Endothelial cell (in vitro differentiated cells): ENCODE measurements at regions not wholly inside any gene's neighbourhood (a gene's known extent, or its start where the extent isn't known, plus 50 kb on each side); places are given as distances from the start of the nearest gene placed in this dataset.

ENCODE experiments used
- DNase-seq: peaks from one replicate; pipeline ENCODE4 v3.0.0; 2021; ENCODE audit warnings: low spot score
- H3K27ac Mint-ChIP-seq: one replicate; pipeline ENCODE4 v1.8.0; 2021; ENCODE audit warnings: mixed read lengths, inconsistent platforms; ENCODE audit not compliant: unreplicated experiment
- H3K27me3 Mint-ChIP-seq: one replicate; pipeline ENCODE4 v1.8.0; 2021; ENCODE audit warnings: mild to moderate bottlenecking, moderate library complexity, mixed read lengths, inconsistent platforms; ENCODE audit not compliant: unreplicated experiment
- H3K36me3 Mint-ChIP-seq: one replicate; pipeline ENCODE4 v1.8.0; 2021; ENCODE audit warnings: mild to moderate bottlenecking, low read depth, mixed read lengths, inconsistent platforms; ENCODE audit not compliant: unreplicated experiment
- H3K4me1 Mint-ChIP-seq: one replicate; pipeline ENCODE4 v1.8.0; 2021; ENCODE audit warnings: mild to moderate bottlenecking, mixed read lengths, inconsistent platforms; ENCODE audit not compliant: unreplicated experiment
- H3K4me3 Mint-ChIP-seq: one replicate; pipeline ENCODE4 v1.8.0; 2021; ENCODE audit warnings: mild to moderate bottlenecking, mixed read lengths, inconsistent platforms; ENCODE audit not compliant: unreplicated experiment
- H3K9me3 Mint-ChIP-seq: one replicate; pipeline ENCODE4 v1.8.0; 2021; ENCODE audit warnings: mixed read lengths, inconsistent platforms; ENCODE audit not compliant: unreplicated experiment
- CTCF ChIP-seq: fragments of 200-600 bp; sonication (generic); IDR thresholded peaks from one replicate; pipeline ENCODE4 v1.5.0; 2021; ENCODE audit warnings: antibody characterized with exemption; ENCODE audit not compliant: unreplicated experiment

GRCh38 chr13:86653009-86653408 lies 853.8 kb upstream of the SLITRK6 start:
- Mint-ChIP-seq H3K4me1 (no peaks in the 10 kb centered on the region), H3K9me3 (no peaks in the 10 kb centered on the region), H3K4me3 (no peak overlapping the region), H3K27ac (no peak overlapping the region), H3K36me3 (no peaks in the 10 kb centered on the region), H3K27me3 (peaks cover 2% of the 10 kb centered on the region)
- no peak for TF ChIP-seq CTCF
- DNase-seq = no peak

- H3K27me3 Mint-ChIP-seq = no peaks in the 10 kb centered on the region
- no peaks in the 10 kb centered on the region for H3K36me3 Mint-ChIP-seq
- no peak overlapping the region for H3K4me3 Mint-ChIP-seq
- DNase-seq = no peak
- no peaks in the 10 kb centered on the region for H3K4me1 Mint-ChIP-seq
- H3K9me3 Mint-ChIP-seq = no peaks in the 10 kb centered on the region
- no peak overlapping the region for H3K27ac Mint-ChIP-seq
- TF ChIP-seq CTCF = no peak
Measured at GRCh38 chr13:86655561-86655960, 856.3 kb upstream of the SLITRK6 start.

- Mint-ChIP-seq H3K36me3 (no peaks in the 10 kb centered on the region), H3K27me3 (no peaks in the 10 kb centered on the region), H3K9me3 (no peaks in the 10 kb centered on the region), H3K4me3 (no peak overlapping the region), H3K4me1 (no peaks in the 10 kb centered on the region), H3K27ac (no peak overlapping the region)
- no peak for TF ChIP-seq CTCF
- no peak for DNase-seq
Measured at GRCh38 chr13:86660090-86660489, 860.9 kb upstream of the SLITRK6 start.

GRCh38 chr13:86665842-86666241 lies 866.6 kb upstream of the SLITRK6 start:
- no peak for DNase-seq
- Mint-ChIP-seq H3K9me3 (no peaks in the 10 kb centered on the region), H3K36me3 (no peaks in the 10 kb centered on the region), H3K4me3 (no peak overlapping the region), H3K27me3 (no peaks in the 10 kb centered on the region), H3K27ac (no peak overlapping the region), H3K4me1 (no peaks in the 10 kb centered on the region)
- no peak for TF ChIP-seq CTCF

GRCh38 chr13:86673931-86674431 lies 874.8 kb upstream of the SLITRK6 start:
- no peaks in the 10 kb centered on the region for H3K27me3 Mint-ChIP-seq
- DNase-seq = no peak
- H3K36me3 Mint-ChIP-seq = no peaks in the 10 kb centered on the region
- no peak for TF ChIP-seq CTCF
- no peaks in the 10 kb centered on the region for H3K9me3 Mint-ChIP-seq
- no peak overlapping the region for H3K4me3 Mint-ChIP-seq
- H3K27ac Mint-ChIP-seq = no peak overlapping the region
- H3K4me1 Mint-ChIP-seq = no peaks in the 10 kb centered on the region
